Aorta (tissue), 5 donors: ENCODE measurements at regions not wholly inside any gene's neighbourhood (a gene's known extent, or its start where the extent isn't known, plus 50 kb on each side); places are given as distances from the start of the nearest gene placed in this dataset.

Experiments
- ATAC-seq: fragments of 200-7000 bp; cut with Tn5 transposase; one replicate; pipeline ENCODE4 v1.9.1; 2022; ENCODE audit warnings: moderate library complexity; ENCODE audit not compliant: low FRiP score
- DNase-seq, 2 donors: peaks; one replicate each; pipeline ENCODE4 v3.0.0-alpha.2; 2020
- H3K27ac ChIP-seq, 2 donors: one replicate each; pipeline ENCODE4 v1.5.1; 2013; ENCODE audit warnings: low read length in 2 of 2, mild to moderate bottlenecking in 2 of 2, moderate library complexity in 2 of 2, control low read depth in 1 of 2, inconsistent platforms in 1 of 2, low read depth in 1 of 2
- H3K27me3 ChIP-seq, 2 donors: one replicate each; pipeline ENCODE4 v1.6.1; 2013; ENCODE audit warnings: control low read depth in 1 of 2, low read length in 1 of 2, mild to moderate bottlenecking in 1 of 2, moderate library complexity in 1 of 2; ENCODE audit not compliant: insufficient read depth in 2 of 2, control insufficient read depth in 1 of 2
- H3K36me3 ChIP-seq, 2 donors: one replicate each; pipeline ENCODE4 v1.6.1; 2013; ENCODE audit warnings: control low read depth in 1 of 2, low read length in 1 of 2, mild to moderate bottlenecking in 1 of 2; ENCODE audit not compliant: insufficient read depth in 2 of 2, control insufficient read depth in 1 of 2
- H3K4me1 ChIP-seq, 2 donors: one replicate each; pipeline ENCODE4 v1.6.1; 2013; ENCODE audit warnings: low read length in 2 of 2, control low read depth in 1 of 2, mild to moderate bottlenecking in 1 of 2, moderate library complexity in 1 of 2; ENCODE audit not compliant: insufficient read depth in 2 of 2, control insufficient read depth in 1 of 2
- H3K4me3 ChIP-seq, 2 donors: one replicate each; pipeline ENCODE4 v1.5.1; 2013; ENCODE audit warnings: low read length in 2 of 2, control low read depth in 1 of 2, mild to moderate bottlenecking in 1 of 2
- H3K9me3 ChIP-seq: one replicate; pipeline ENCODE4 v1.6.1; 2013; ENCODE audit warnings: mild to moderate bottlenecking, low read length; ENCODE audit not compliant: control insufficient read depth
- WGBS, 2 donors: extraction: QIAGEN DNeasy Blood & Tissue Kit; methylation state at CpG; one replicate each; pipeline ENCODE4 v1.1.7; 2013; 5-methylcytosine and 5-hydroxymethylcytosine counted together
- intact Hi-C, 2 donors: fragments of 100-400 bp; cut with DNase I; formaldehyde crosslinking; loops; one replicate each; pipeline versions ENCODE4 v1.14.2 to v1.15.0; 2022
- donor health status: healthy with polysubstance abuse.
- donor health status: Bipolar disorder and iron deficiency.
- donor health status: DM: no; HTN: no; CAD: no.
- donor health status: DM: no; HTN: no; CAD: no.
- donor health status: DM: yes; HTN: yes; CAD: no.

DNA sequence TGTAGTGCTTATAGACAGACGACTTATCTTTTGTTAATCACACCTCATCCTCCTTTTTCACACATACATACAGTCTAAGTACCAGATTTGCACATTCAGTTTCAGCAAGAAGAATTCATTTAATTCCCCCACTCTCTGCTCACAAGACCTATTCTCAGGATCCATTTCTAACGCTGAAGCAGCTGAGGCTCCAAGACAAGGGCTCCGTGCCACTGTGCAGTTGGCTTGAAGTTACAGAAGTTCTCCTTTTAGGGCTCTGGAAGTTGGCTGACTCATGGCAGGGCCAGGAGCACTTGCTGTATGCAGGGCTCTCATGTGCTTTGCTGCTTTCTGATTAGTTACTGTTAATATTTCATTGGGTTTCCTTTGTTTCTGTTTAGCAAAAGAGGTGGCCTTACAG lies 1566.9 kb upstream of the TMEM132C start:
- H3K9me3 ChIP-seq = peaks cover 7% of the 10 kb centered on the region
- intact Hi-C loops = no loop called here
- no peak for ATAC-seq

DNA sequence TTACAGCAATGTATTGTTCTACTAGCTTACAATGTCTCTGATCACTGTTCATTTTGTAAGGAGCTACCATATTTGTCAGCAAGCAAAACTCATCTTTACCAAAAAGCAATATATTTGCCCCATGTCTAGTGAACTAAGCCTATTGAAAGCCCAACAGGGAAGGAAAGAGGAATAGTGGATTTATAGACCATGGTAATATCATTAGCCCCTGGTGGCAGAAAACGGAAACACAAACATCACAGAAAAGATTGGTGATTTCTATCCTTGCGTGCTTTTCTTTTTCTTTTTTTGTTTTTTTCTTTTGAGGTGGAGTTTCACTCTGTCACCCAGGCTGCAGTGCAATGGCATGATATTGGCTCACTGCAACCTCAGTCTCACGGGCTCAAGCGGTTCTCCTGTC lies 1562.4 kb upstream of the TMEM132C start:
- no peaks in the 10 kb centered on the region for H3K36me3 ChIP-seq
- intact Hi-C loops = no loop called here
- peaks cover 2% of the 10 kb centered on the region for H3K9me3 ChIP-seq
- no peaks in the 10 kb centered on the region for H3K4me1 ChIP-seq
- ATAC-seq (no peak), DNase-seq (no peak)
- H3K27ac ChIP-seq = no peak overlapping the region
- H3K4me3 ChIP-seq = no peak overlapping the region
- WGBS, 2 donors = 77 to 80% methylated on average over 4 of the region's 4 CpGs
- H3K27me3 ChIP-seq = no peaks in the 10 kb centered on the region

More for the DNA sequence above, 1566.9 kb upstream of the TMEM132C start:
- Histone ChIP-seq H3K27me3 (peaks cover 0 to 5% of the 10 kb centered on the region in 2 donors), H3K36me3 (no peaks in the 10 kb centered on the region), H3K27ac (no peak overlapping the region), H3K4me1 (peaks cover 0 to 2% of the 10 kb centered on the region in 2 donors), H3K4me3 (no peak overlapping the region)
- WGBS, 2 donors = 63 to 64% methylated on average over 3 of the region's 3 CpGs
- DNase-seq = no peak

DNA sequence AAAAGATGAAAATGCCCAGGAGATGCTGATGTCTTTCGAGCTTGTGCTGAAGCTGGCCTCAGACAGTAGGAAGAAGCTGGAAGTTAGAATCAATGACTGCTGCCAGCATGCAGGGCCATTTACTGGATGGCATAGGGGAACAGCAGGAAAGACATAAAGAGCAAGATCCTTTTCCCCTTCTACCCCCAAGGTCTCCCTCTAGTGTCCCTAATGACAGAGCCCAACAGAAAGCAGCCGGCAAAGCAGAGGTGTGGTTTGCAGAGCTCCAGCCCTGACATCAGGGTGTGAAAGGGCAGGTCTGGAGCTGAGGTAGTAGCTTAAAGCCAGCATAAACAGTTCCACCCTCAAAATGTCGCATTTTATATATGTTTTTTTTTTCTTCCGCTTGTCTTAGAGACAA lies 1560.7 kb upstream of the TMEM132C start:
- Histone ChIP-seq H3K27ac (no peak overlapping the region), H3K4me1 (no peaks in the 10 kb centered on the region), H3K27me3 (no peaks in the 10 kb centered on the region), H3K4me3 (no peak overlapping the region), H3K9me3 (peaks cover 2% of the 10 kb centered on the region), H3K36me3 (no peaks in the 10 kb centered on the region)
- ATAC-seq (no peak), DNase-seq (no peak)
- intact Hi-C loops = no loop called here
- 14 to 23% methylated on average over 4 of the region's 4 CpGs for WGBS, 2 donors

DNA sequence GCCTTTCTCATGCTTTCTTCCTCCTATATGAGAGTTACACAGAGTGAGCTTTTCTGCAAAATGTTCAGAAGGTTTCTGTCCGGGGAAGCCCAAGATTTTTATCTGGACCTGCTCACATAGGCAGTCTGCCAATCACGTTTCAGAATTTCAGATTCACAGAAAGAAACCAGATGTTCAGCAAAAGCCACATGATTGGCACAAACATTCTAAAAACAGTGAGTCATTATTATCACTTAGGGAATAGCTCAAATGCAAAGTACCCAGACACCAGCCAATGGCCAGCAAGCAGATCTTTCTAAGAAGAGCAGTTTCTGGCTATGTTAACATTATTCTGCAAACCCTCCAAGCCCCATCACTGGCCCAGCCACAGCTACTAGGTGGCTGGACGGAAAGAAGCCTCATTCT lies 1558.5 kb upstream of the TMEM132C start:
- no peak for ATAC-seq
- intact Hi-C loops = no loop called here
- 11 to 17% methylated on average over 3 of the region's 3 CpGs for WGBS, 2 donors
- H3K9me3 ChIP-seq = no peaks in the 10 kb centered on the region
- H3K36me3 ChIP-seq = no peaks in the 10 kb centered on the region
- no peaks in the 10 kb centered on the region for H3K4me1 ChIP-seq
- H3K4me3 ChIP-seq = no peak overlapping the region
- no peaks in the 10 kb centered on the region for H3K27me3 ChIP-seq
- no peak overlapping the region for H3K27ac ChIP-seq
- DNase-seq = no peak

DNA sequence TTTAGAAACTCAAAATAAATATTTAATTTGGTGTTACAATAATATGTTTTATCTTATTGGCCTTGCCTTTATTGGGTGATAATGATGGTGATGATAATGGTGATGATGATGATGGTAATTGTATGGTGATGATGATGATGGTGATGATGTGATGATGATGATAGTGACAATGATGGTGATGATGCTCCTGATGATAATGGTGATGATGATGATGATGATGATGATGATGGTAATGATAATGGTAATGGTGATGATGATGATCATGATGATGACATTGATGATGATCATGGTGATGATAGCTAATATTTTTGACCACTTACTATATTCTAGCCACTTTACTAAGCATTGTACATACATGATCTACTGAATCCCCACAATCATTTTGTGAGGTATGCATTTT lies 1548.6 kb upstream of the TMEM132C start:
- DNase-seq (no peak), ATAC-seq (no peak)
- H3K27ac ChIP-seq = no peak overlapping the region
- peaks cover 3% of the 10 kb centered on the region for H3K9me3 ChIP-seq
- no peaks in the 10 kb centered on the region for H3K4me1 ChIP-seq
- H3K4me3 ChIP-seq = no peak overlapping the region
- intact Hi-C loops = no loop called here
- no peaks in the 10 kb centered on the region for H3K36me3 ChIP-seq
- H3K27me3 ChIP-seq = no peaks in the 10 kb centered on the region

DNA sequence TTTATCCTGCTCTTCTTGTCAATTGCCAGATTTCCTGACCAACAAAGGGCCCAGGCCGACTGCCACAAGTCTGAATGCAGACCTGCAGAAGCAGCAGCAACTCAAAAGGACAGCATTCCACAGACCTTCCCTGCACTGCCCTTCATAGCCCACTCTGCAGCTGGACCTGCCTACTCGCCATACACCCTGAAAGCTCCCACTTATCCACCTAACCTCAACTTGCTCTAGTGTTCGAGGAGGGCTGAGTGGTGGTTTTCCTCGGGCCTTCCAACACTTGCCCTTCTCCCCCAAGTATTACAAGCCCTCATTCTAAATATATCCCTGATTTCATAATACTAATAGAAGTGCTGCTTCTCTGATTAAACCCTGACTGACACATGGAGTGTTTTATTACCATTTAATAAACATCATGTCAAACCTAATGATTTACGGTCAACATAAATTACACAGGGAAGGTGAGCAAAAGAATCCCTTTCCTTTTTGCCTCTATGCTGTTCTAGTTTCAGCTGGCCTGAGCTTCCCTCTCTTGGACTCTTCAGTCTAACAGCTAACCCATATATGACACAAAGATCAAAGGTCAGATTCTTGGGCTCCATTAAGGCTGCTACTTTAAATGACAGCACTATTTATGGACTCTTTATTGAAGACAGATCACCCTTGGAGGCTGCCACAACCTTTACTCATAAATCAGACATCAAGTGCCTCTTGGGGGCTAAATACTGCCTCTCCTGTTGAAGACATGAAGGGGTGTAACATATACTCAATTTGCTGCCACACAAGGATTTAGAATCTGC lies 1546.9 kb upstream of the TMEM132C start:
- no peaks in the 10 kb centered on the region for H3K36me3 ChIP-seq
- no peak overlapping the region for H3K4me3 ChIP-seq
- no peak for ATAC-seq
- 29 to 43% methylated on average over 5 of the region's 5 CpGs for WGBS, 2 donors
- no peak for DNase-seq
- no peaks in the 10 kb centered on the region for H3K4me1 ChIP-seq
- H3K27ac ChIP-seq = no peak overlapping the region
- intact Hi-C loops = no loop called here
- no peaks in the 10 kb centered on the region for H3K27me3 ChIP-seq
- H3K9me3 ChIP-seq = no peaks in the 10 kb centered on the region

DNA sequence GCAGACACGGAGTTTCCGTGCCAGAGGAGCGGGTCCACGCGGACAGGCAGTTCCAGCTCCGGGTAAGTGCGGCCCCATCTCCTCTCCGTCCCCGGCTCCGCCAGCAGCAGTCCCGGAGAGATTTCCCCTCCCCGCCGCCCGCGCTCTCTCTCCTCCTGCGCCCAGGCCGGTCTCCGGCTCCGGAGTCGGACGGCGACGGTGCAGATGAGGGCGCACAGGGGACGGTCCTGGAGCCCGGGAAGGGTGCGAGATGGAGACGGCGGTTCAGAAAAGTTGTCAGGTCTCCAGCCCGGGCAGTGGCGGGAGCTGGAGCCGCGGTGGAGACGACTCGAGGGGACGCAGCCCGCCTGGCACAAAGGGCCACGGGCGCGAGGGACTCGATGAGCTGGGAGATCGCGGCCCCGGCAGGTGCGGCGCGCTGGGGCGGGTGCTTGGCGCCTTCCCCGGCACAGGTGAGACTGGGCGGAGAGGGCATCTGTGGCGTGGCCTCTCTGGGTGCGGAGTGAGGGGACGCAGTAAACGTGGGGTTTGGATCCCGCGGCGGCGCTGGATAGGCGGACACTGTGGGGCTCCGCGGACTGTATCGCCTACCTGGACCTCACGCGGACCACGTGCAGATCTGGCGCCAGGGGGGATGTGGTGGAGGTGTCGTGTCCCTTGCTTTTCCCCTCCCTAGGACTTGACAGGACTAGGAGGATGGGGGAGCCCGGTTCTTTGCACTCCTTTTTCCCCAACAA lies 1540.3 kb upstream of the TMEM132C start:
- peak in 1 of 2 donors; percentile 76 for DNase-seq
- intact Hi-C loops = no loop called here
- no peak for ATAC-seq
- Histone ChIP-seq H3K27ac (no peak overlapping the region), H3K36me3 (no peaks in the 10 kb centered on the region), H3K9me3 (peaks cover 2% of the 10 kb centered on the region), H3K4me3 (no peak overlapping the region), H3K4me1 (no peaks in the 10 kb centered on the region), H3K27me3 (no peaks in the 10 kb centered on the region)
- 1 to 2% methylated on average over 68 to 69 of the region's 69 CpGs for WGBS, 2 donors

DNA sequence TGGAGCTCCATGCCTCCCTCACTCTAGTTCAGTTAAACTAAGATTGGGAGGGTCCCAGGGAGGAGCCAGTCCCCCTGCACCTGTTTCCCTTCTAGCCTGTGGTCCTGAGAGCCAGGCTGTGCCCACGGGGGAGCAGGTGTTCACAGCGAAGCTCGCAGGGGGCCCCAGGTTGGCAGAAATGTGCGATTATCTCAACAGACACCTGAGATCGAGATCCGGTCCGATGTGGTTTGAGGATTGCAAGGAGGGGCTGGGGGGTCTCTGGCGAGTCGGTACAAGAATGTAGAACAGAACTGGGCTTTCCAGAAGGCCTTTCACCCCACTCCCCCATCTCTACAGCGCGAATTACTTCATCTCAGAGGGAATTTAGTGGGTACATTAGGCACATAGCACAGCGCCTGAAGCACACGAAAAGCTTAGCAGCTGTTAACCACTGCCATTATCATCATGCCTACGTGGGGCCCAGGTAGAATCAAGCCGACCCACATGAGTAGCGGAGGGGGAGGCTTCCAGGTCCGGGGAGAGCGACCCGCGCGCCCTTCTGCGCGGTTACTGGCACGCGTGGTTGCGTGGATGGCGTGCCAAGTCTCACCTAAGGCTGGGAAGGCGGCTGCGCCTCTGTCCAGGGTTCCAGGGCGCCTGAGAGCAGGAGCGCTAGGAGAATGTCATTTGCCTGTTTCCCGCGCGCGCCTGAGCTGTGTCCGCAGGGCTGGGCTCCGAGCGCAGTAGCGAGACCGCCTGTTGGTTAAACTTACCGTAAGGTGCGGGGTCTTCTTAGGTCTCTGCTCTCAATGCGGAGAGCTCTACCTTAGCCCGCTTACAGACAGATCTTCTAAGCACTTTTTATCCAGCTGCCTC lies 1539.5 kb upstream of the TMEM132C start:
- Histone ChIP-seq H3K4me1 (no peaks in the 10 kb centered on the region), H3K27me3 (no peaks in the 10 kb centered on the region), H3K27ac (no peak overlapping the region), H3K36me3 (no peaks in the 10 kb centered on the region), H3K9me3 (peaks cover 2% of the 10 kb centered on the region), H3K4me3 (no peak overlapping the region)
- intact Hi-C loops = no loop called here
- no peak for ATAC-seq
- 4% methylated on average over 43 to 44 of the region's 44 CpGs for WGBS, 2 donors
- DNase-seq = no peak
